HG03159 (cell line): ENCODE measurements at regions not wholly inside any gene's neighbourhood (a gene's known extent, or its start where the extent isn't known, plus 50 kb on each side); places are given as distances from the start of the nearest gene placed in this dataset.
A peak's percentile ranks its signal among the peaks of the same experiment; 100 is the strongest.
"Not testable (repeated sequence)": the region's sequence is repeated elsewhere in the genome, so short reads cannot be mapped to it uniquely, and the experiment has no call there.

Experiments
- ATAC-seq: cut with Tn5 transposase; IDR thresholded peaks from one replicate; pipeline ENCODE4 v1.9.1; 2021; ENCODE audit warnings: mild to moderate bottlenecking, moderate library complexity; ENCODE audit not compliant: unreplicated experiment

DNA sequence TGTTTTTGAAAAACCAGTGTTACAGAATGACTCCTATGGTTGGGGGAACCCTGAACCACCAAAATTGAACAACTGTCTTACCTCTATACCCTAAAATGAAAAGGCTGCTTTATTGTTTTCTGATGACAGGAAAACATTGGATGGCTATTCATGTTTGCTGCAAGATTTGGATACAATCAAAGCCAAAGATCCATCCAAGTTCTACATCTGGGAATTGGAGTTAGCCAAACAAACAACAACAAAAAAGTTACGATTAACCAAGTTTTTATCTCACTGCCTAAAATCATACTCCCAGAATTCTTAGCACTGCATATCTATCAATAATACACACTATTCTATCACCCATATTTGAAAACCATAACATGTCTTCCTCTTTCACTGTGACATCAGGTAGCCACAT is 349.7 kb upstream of the SLC7A11 start:
- ATAC-seq, result no peak

DNA sequence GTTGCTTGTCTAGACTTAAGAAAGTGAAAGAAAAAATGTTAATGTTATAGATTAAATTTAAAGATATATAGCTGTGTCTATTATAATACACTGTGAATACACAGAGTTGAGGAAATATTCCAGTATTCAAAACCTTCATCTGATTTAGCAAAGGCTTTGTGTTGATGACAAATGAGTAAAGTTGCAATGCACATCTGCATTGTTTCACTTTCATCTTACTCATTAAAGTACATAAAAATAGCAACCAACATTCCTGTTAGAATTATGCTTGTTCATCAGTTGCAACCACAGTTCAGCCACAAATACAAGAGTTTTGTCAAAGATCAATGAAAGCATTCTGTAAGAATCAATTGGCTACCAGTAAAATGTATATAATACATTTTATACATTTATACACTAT is 346.4 kb upstream of the SLC7A11 start:
- ATAC-seq, result no peak

DNA sequence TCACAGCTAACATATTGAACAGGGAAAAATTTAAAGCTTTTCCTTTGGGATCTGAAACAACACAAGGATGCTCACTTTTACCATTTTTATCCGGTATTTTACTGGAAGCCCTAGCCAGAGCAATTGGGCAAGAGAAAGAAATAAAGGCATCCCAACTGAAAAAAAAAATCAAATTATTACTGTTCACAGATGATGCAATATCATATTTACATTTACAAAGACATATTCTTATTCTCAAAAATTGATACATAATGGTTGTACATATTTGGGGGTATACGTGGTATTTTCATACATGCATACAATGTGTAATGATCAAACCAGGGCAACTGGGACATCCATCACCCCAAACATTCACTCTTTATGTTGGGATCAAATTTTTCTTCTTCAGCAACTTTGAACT is 337.0 kb upstream of the SLC7A11 start:
- ATAC-seq, result no peak

DNA sequence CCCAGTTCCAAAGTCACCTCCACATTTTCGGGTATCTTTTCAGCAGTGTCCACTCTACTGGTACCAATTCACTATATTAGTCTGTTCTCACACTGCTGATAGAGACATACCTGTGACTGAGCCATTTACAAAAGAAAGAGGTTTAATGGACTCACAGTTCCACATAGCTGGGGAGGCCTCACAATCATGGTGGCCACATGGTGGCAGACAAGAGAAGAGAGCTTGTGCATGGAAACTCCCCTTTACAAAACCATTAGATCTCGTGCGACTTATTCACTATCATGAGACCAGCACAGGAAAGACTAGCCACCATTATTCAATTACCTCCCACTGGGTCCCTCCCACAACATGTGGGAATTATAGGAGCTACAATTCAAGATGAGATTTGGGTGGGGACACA is 335.7 kb upstream of the SLC7A11 start:
- not testable (repeated sequence) for ATAC-seq

DNA sequence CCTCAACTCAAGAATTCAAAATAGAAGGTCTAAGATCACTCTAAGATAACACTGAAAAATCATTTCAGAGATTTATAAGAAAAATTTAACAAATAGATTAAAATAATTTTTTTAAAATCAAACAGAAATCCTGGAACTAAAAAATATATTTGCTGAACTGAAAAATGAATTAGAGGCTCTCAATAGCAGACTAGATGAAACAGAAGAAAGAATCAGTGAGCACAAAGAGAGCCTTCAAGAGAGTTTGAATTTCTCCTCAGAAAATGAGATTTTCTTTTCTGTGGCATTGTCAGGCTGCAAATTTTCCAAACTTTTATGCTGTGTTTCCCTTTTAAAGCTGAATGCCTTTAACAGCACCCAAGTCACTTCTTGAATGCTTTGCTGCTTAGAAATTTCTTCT is 335.0 kb upstream of the SLC7A11 start:
- no peak for ATAC-seq

DNA sequence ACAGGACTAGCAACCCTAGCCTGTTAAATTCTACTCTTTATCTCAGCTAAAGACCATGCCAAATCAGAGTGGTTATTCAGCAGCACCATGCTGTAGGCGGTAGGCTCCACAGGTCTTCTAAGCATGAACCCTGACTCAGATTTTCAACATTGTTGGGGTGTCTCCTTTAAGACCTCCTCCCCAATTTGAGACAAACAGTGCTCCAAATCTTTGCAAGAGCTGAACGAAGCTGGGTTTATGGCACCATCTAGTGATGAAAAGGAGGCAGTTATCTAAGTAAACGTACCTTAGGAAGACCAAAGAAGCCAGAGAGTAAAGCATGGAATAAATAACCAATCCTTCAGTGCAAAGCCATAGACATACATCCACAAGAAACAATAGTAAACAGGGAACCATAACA is 334.5 kb upstream of the SLC7A11 start:
- ATAC-seq, result no peak

DNA sequence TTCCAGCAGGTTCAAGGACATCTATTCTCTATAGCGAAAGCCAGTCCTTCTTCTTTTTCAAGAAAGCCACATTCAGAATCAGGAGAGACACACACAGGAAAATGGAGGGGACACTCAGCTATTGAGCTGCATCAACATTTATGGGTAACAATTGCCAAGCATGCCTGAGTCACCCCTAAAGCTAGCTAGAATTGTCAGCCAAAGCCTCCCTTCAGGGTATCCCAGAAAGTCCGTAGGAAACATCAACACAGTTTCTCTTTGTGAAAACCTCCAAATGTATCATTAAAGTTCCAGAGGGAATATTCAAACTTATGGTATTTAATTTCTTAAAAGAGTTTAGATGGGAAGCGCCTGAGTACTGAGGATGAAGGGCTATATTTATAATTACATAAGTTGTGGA is 331.1 kb upstream of the SLC7A11 start:
- ATAC-seq, result no peak

DNA sequence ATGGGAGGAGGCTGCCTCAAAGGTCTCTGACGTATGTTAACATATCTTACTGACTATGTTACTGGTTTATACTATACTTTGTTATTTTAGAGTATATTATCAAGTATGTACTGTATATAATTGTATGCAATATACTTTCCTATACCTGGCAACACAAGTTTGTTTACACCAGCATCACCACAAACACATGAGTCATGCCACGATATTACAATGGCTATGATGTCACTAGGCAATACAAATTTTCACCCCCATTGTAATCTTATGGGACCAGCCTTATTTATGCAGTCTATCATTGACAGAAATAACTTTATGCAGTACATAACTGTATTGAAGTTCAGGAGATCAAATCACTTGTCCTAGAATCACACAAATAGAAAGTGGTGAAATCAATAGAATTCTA is 329.9 kb upstream of the SLC7A11 start:
- ATAC-seq, result no peak

DNA sequence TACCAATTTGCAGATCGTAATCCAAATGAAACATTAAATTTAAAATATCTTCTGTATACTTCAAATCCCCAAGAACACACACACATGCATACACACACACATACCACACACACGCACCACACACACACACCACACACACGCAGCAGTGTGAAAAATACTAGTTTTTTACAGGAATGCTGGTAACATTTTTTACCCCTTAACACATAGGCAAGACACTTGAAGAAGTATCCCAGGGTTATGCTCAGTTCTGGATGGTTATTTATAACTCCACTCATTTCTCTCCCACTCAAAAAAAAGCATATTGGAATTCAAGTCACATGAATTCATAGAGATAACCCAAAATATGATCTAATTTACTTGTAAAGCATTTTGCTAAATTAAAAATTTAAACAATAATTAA is 325.5 kb upstream of the SLC7A11 start:
- no peak for ATAC-seq

DNA sequence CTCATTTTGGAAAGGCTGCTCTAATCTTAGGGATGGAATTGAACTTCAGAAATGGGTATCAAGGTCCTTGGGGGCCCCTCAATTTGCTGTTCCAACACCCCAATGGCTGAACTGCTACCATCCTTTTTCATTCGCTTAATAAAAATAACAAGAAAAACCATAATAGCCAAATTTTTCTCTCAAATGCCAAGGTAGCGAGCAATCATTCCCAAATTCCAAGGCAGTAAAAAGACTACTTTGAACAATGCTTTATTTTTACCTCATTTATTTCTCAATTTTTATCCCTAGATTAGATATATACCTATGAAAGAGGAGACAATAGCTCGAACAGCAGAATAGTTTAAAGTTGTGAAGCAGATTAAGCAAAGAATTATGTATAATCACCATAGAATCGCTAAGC is 323.4 kb upstream of the SLC7A11 start:
- no peak for ATAC-seq

DNA sequence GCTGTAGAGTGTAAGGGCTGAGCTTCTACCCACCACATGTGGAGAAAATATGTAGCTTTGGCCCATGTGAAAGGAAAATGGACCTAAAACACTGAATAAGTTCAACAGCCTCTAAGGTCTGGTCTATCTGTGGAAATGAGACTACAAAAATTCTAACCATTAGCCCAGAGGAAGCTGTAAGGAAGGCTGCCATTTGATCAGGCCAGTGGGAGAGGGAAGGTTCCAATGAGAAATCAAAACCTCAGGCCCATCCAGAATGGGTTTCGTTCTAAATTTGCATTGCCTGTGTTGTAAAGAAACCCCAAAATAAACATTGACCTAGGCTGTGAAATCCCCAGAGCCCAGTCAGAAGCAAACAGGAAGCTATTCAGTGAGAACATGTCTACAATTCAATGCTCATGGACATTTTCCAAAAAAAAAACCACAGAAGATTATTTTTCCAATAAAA is 320.4 kb upstream of the SLC7A11 start:
- no peak for ATAC-seq

DNA sequence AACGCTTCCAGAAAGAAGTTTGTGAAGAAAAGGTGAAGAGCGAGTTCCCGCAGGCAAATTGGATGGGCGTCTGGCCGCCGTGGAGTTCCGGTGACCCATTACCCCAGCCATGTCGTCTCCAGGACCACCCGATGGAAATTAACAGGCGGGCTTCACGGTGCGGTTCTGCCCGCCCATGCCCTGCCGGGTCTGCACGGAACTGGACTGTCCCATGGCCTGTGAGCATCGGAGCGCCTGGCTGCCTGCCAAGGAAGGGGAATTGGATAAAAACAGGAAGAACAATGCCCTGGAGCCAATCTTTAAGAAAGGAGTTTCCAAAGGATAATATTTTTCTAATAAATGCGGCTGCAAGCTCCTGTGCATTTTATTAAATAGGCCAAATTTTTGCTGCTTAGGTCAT is 319.8 kb upstream of the SLC7A11 start:
- ATAC-seq, result no peak

DNA sequence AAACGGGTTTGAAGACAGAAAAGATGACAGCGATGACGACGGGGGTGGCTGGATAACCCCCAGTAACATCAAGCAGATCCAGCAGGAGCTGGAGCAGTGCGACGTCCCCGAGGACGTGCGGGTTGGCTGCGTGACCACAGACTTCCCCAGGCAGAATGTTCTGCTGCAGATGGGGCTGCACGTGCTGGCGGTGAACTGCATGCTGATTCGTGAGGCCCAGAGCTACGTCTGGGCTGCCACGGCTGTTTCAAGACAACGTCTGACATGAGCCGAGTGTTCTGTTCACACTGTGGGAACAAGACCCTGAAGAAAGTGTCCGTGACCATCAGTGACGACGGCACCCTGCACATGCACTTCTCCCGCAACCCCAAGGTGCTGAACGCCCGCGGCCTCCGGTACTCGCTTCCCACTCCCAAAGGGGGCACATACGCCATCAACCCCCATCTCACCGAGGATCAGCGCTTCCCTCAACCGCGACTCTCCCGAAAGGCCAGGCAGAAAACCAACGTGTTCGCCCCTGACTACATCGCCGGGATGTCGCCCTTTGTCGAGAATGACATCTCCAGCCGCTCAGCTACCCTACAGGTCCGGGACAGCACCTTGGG is 319.2 kb upstream of the SLC7A11 start:
- ATAC-seq, result no peak

DNA sequence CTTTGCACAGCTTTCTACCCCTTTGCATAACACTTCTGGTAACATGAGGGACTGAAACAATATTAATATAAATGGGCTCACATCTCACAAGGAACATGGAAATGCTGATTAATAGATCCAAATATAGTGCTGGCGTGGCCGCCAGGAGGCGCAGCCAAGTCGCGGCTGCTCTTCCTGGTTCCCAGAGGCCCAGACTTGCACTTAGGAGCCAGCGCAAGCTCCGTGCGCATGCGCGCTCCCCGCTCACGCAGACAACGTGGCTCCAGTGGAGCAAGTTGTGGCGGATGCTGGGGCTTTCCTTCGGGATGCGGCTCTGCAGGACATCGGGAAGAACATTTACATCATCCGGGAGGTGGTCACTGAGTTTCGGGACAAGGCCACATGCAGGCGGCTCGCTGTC is 318.3 kb upstream of the SLC7A11 start:
- ATAC-seq, result no peak

DNA sequence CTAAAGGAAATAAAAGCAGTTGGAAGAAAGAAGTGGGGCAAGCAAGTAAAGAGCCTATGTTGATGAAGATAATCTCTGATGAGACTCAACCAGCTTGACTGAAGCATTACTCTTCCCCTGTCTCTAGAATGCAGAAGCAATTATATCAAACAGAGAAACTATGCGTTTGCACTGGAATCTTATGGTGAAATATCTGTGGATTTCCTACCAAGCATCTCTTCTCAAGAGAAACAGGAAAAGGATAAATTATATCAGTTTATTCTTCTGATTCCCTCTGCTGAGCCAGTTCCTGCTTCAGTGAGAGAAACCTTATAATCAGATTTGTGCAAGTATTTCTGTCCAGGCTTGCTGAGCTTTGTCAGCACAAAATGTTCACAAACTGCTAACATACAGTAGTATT is 316.7 kb upstream of the SLC7A11 start:
- no peak for ATAC-seq

DNA sequence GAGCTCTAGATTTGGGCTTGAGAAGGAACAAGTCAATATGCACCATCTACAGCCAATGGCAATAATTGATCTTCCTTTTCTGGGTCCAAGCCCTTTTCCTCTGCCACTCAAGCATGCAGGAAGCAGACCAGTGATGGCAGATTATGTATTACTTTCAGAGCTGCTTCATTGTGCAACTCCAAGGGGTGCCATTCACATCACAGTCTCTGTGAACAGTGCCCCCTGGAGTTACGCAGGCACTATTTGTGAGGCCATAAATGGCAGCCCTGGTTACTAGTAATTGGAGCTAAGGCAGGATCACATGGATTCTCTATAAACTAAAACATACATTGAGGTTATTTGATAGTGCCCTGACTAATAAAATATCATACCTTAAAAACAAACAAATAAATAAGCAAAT is 313.4 kb upstream of the SLC7A11 start:
- peak; percentile 93 for ATAC-seq

DNA sequence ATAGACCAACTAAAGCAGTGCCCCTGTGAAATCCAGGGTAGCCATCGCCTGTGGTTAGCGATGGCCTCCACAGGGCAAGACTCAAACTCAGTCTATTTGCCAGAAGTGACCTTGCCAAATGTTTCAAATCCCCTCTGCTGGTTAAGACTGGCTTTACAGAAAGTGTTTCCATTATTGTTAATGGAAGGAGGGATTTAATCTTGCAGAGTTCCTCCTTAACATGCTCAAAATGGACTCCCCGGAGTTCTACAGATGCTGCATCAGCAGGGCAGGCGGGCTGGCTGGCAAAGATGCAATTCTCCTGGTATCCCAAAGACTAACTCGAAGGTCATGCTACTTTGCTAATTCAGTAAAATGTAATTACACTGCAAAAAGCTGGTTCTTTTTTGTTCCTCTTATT is 313.0 kb upstream of the SLC7A11 start:
- no peak for ATAC-seq

DNA sequence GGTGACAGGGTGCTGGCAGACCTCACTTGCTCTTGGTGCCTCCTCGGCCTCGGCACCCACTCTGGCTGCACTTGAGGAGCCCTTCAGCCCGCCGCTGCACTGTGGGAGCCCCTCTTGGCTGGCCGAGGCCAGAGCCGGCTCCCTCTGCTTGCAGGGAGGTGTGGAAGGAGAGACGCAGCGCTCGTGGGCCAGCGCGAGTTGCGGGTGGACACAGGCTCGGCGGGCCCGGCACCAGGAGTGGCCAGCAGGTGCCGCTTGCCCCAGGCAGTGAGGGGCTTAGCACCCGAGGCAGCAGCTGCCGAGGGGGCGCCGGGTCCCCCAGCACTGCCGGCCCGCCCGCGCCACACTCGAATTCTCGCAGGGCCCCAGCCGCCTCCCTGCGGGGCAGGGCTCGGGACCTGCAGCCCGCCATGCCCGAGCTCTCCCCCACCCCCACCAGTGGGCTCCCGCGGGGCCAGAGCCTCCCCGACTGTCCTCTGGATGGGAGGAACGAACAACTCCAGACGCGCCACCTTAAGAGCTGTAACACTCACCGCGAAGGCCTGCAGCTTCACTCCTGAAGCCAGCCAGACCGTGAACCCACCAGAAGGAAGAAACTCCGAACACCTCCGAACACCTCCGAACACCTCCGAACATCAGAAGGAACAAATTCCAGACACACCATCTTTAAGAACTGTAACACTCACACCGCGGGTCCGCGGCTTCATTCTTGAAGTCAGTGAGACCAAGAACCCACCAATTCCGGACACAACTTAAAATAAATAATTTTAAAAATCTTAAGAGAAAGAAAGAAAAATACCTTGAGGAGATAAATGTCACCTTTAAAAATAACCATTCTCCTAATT is 311.1 kb upstream of the SLC7A11 start:
- ATAC-seq, result no peak

DNA sequence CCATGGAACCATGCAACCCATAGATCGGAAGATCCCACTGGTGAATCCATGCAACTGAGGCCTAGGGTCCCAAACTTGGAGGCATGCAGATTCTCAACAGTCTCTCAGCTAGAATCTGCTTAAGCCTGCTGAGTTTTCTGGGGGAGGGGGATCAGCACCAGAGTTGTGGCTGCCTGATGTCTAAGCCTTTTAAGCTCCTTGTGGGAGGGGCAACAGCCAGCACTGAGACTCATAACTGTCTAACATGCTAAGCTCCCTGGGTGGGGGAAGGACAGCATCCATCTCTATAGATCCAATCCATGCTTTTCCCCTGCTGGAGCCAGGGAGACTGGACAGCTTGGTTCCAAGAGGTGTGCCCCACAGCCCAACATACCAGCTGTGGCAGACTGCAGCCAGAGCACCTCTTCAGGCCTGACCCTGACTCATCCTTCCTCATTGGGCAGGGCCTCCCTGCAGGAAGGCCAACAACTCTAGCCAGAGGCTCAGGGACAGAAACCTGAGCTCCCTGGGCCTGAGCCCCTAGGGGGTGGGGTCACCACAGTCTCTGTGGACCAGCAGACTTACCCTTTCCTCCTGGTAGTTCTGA is 300.1 kb upstream of the SLC7A11 start:
- ATAC-seq, result no peak

DNA sequence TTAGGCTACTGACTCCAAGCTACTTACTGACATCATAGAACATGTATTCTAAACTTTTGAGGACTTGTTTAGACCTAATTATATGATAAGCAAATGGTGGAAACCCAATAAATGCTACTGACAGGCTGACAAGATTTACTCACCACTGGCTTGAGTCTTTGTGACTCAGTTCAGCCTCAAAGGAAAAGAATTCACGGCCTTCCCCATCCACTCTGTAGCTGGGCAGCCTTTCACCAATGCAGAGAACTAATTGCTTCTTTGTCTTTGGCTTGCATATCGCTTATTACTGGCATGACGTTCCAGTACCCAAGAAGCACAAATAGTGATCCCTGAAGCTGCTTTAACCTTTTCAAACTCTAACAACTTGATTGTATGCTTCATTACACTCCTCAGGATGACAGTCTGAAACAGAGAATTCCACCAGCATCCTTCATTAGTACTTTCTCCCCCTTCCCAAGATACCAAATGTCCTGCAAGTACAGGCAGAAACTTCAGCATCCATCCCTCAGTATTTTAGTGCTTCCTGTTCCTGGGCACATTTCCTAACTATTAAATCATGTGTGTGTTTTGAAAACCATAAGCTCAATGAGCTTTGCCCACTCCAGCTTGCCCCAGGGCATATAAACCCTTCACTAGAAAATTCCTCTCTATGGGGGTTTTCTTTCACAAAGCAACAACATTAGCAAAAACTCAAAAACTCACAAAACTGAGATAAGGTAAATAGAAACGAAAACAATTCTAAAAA is 298.1 kb upstream of the SLC7A11 start:
- no peak for ATAC-seq

DNA sequence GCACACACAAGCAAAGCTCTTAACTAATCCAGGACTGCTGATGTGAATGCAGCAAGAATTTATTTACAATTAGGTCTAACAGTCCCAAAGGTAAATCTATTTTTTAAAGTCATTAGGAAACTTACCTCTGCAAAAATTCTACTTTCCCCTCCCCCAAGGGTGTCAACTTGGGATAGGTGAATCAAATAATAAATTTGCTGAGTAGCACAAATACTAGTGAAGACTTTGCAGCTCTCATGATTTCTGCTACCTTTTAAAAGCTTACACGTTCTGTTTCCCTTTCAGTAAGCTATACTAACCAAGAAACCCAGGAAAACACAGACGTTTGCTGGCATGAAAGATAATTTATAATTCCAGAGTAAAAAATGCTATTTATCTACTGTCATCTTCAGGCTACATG is 296.6 kb upstream of the SLC7A11 start:
- no peak for ATAC-seq
